IMR-90 (cell line): ENCODE measurements at regions not wholly inside any gene's neighbourhood (a gene's known extent, or its start where the extent isn't known, plus 50 kb on each side); places are given as distances from the start of the nearest gene placed in this dataset.

Experiments used
- ATAC-seq: fragments of 200-7000 bp; cut with Tn5 transposase; 2 replicates; pipeline ENCODE4 v1.9.1; 2020; ENCODE audit warnings: low read depth, mild to moderate bottlenecking, moderate library complexity
- BruUV-seq: library from RNA; stranded (reverse); fragments of 400-500 nt; replicated peaks from 2 replicates; lab custom pipeline; 2021; lab: Mats Ljungman, UMichigan
- CTCF ChIA-PET: fragments of 300-600 bp; formaldehyde crosslinking; extraction: SDS; loops from one replicate; lab custom pipeline; 2021; ENCODE audit warnings: antibody characterized with exemption; lab: Yijun Ruan, JAX
- POLR2A ChIA-PET: fragments of 300-600 bp; sonication (Branson Sonifier 250); formaldehyde crosslinking; loops from one replicate; lab custom pipeline; 2022; ENCODE audit warnings: antibody characterized with exemption; ENCODE audit not compliant: unreplicated experiment; lab: Charles Lee
- DNase-seq: peaks from one replicate; pipeline ENCODE4 v3.0.0; 2013
- H2AFZ ChIP-seq: replicated peaks from 2 replicates; pipeline ENCODE3; 2013; ENCODE audit warnings: low read length, mild to moderate bottlenecking; ENCODE audit not compliant: poor library complexity
- H2AK5ac ChIP-seq: 2 replicates; pipeline ENCODE4 v1.6.1; 2013; ENCODE audit warnings: low read depth, low read length, inconsistent platforms
- H2AK9ac ChIP-seq: replicated peaks from 2 replicates; pipeline ENCODE3; 2013; ENCODE audit warnings: mild to moderate bottlenecking, low read depth, low read length, moderate library complexity; ENCODE audit not compliant: poor library complexity
- H2BK120ac ChIP-seq: 2 replicates; pipeline ENCODE4 v1.6.1; 2013; ENCODE audit warnings: low read depth, low read length, inconsistent platforms
- H2BK15ac ChIP-seq: 3 replicates; pipeline ENCODE4 v1.6.1; 2013; ENCODE audit warnings: low read depth, low read length, inconsistent platforms
- H2BK20ac ChIP-seq: 2 replicates; pipeline ENCODE4 v1.6.1; 2013; ENCODE audit warnings: low read depth, mild to moderate bottlenecking, inconsistent platforms, low read length, moderate library complexity
- H2BK5ac ChIP-seq: 2 replicates; pipeline ENCODE4 v1.6.1; 2013; ENCODE audit warnings: mild to moderate bottlenecking, low read depth, low read length, inconsistent platforms; ENCODE audit not compliant: poor library complexity, severe bottlenecking
- H3K14ac ChIP-seq: replicated peaks from 2 replicates; pipeline ENCODE4 v1.6.1; 2013; ENCODE audit warnings: low read depth, low read length, inconsistent platforms
- H3K18ac ChIP-seq: 2 replicates; pipeline ENCODE4 v1.6.1; 2013; ENCODE audit warnings: low read depth, low read length, control low read depth
- H3K23ac ChIP-seq: 2 replicates; pipeline ENCODE4 v1.6.1; 2013; ENCODE audit warnings: low read depth, low read length, inconsistent platforms
- H3K27ac ChIP-seq: 2 replicates; pipeline ENCODE4 v1.5.1; 2013; ENCODE audit warnings: mild to moderate bottlenecking, control low read depth, low read length; ENCODE audit not compliant: insufficient read depth
- H3K27me3 ChIP-seq: 2 replicates; pipeline ENCODE4 v1.6.1; 2013; ENCODE audit warnings: low read length; ENCODE audit not compliant: control insufficient read depth, insufficient read depth
- H3K36me3 ChIP-seq: 2 replicates; pipeline ENCODE4 v1.6.1; 2013; ENCODE audit warnings: low read length, mixed read lengths; ENCODE audit not compliant: control insufficient read depth, insufficient read depth
- H3K4ac ChIP-seq: 2 replicates; pipeline ENCODE4 v1.6.1; 2013; ENCODE audit warnings: low read depth, low read length, inconsistent platforms
- H3K4me1 ChIP-seq: 2 replicates; pipeline ENCODE4 v1.6.1; 2013; ENCODE audit warnings: low read length, mixed read lengths; ENCODE audit not compliant: control insufficient read depth, insufficient read depth
- H3K4me2 ChIP-seq: 2 replicates; pipeline ENCODE4 v1.6.1; 2013; ENCODE audit warnings: low read depth, mild to moderate bottlenecking, control low read depth, low read length, moderate library complexity
- H3K4me3 ChIP-seq: 2 replicates; pipeline ENCODE4 v1.5.1; 2013; ENCODE audit warnings: low read depth, mild to moderate bottlenecking, control low read depth, low read length, moderate library complexity; ENCODE audit not compliant: insufficient read depth
- H3K56ac ChIP-seq: 2 replicates; pipeline ENCODE4 v1.6.1; 2013; ENCODE audit warnings: low read length, inconsistent platforms; ENCODE audit not compliant: insufficient read depth; ENCODE audit errors: extremely low read depth
- H3K79me1 ChIP-seq, 2 experiments: 2 replicates each; pipeline ENCODE4 v1.6.1; 2013; ENCODE audit warnings: low read length in 2 of 2, inconsistent platforms in 1 of 2, low read depth in 1 of 2
- H3K9ac ChIP-seq: 2 replicates; pipeline ENCODE4 v1.6.1; 2013; ENCODE audit warnings: low read depth, low read length, control low read depth
- H3K9me1 ChIP-seq: 2 replicates; pipeline ENCODE4 v1.6.1; 2013; ENCODE audit warnings: low read length, inconsistent platforms; ENCODE audit not compliant: insufficient read depth
- H3K9me3 ChIP-seq: 2 replicates; pipeline ENCODE4 v1.6.1; 2013; ENCODE audit warnings: low read length; ENCODE audit not compliant: control insufficient read depth, insufficient read depth
- H4K20me1 ChIP-seq: 2 replicates; pipeline ENCODE4 v1.6.1; 2013; ENCODE audit warnings: low read length, inconsistent platforms; ENCODE audit not compliant: insufficient read depth
- H4K5ac ChIP-seq: 2 replicates; pipeline ENCODE4 v1.6.1; 2013; ENCODE audit warnings: mild to moderate bottlenecking, low read depth, low read length, control low read depth
- H4K8ac ChIP-seq, 2 experiments: 2 replicates each; pipeline ENCODE4 v1.6.1; 2013; ENCODE audit warnings: low read depth in 2 of 2, low read length in 2 of 2, control low read depth in 1 of 2, inconsistent platforms in 1 of 2
- H4K91ac ChIP-seq: 2 replicates; pipeline ENCODE4 v1.6.1; 2013; ENCODE audit warnings: low read depth, low read length, inconsistent platforms; ENCODE audit not compliant: insufficient read depth
- BHLHE40 ChIP-seq: fragments of 150-350 bp; IDR thresholded peaks from 2 replicates; pipeline ENCODE4 v1.6.1; 2016; ENCODE audit warnings: mild to moderate bottlenecking, low read depth, low read length
- CEBPB ChIP-seq: IDR thresholded peaks from 2 replicates; pipeline ENCODE4 v1.6.1; 2012; ENCODE audit warnings: low read depth, low read length, improper control_type of control experiment
- CHD1 ChIP-seq: IDR thresholded peaks from 2 replicates; pipeline ENCODE4 v1.6.1; 2012; ENCODE audit warnings: low read depth, low read length, improper control_type of control experiment
- CTCF ChIP-seq: conservative IDR thresholded peaks from 2 replicates; pipeline ENCODE4 v1.5.1; 2012; ENCODE audit warnings: mild to moderate bottlenecking, low read depth, low read length, improper control_type of control experiment
- FOS ChIP-seq: fragments of 150-350 bp; IDR thresholded peaks from 2 replicates; pipeline ENCODE4 v1.6.1; 2016; ENCODE audit warnings: low read depth, low read length
- MAFK ChIP-seq: IDR thresholded peaks from 2 replicates; pipeline ENCODE4 v1.6.1; 2012; ENCODE audit warnings: low read depth, low read length, improper control_type of control experiment
- MAZ ChIP-seq: IDR thresholded peaks from 2 replicates; pipeline ENCODE4 v1.6.1; 2012; ENCODE audit warnings: low read depth, mild to moderate bottlenecking, low read length, improper control_type of control experiment, moderate library complexity, borderline replicate concordance
- MXI1 ChIP-seq: IDR thresholded peaks from 2 replicates; pipeline ENCODE4 v1.6.1; 2012; ENCODE audit warnings: low read depth, mild to moderate bottlenecking, low read length, moderate library complexity, borderline replicate concordance
- NFE2L2 ChIP-seq: fragments of 150-350 bp; IDR thresholded peaks from 2 replicates; pipeline ENCODE4 v1.6.1; 2016; ENCODE audit warnings: low read depth, mild to moderate bottlenecking, low read length
- POLR2A ChIP-seq: IDR thresholded peaks from 2 replicates; pipeline ENCODE4 v1.6.1; 2012; ENCODE audit warnings: mild to moderate bottlenecking, low read depth, low read length
- RAD21 ChIP-seq: IDR thresholded peaks from 2 replicates; pipeline ENCODE4 v1.6.1; 2012; ENCODE audit warnings: low read length, improper control_type of control experiment
- RCOR1 ChIP-seq: IDR thresholded peaks from 2 replicates; pipeline ENCODE4 v1.6.1; 2012; ENCODE audit warnings: mild to moderate bottlenecking, low read length, improper control_type of control experiment; ENCODE audit not compliant: insufficient replicate concordance
- RFX5 ChIP-seq: IDR thresholded peaks from 2 replicates; pipeline ENCODE4 v1.8.0; 2012; ENCODE audit warnings: low read depth, mild to moderate bottlenecking, low read length, moderate library complexity
- SMC3 ChIP-seq: fragments of 150-350 bp; IDR thresholded peaks from 2 replicates; pipeline ENCODE4 v1.6.1; 2016; ENCODE audit warnings: low read depth, mild to moderate bottlenecking, antibody characterized with exemption, low read length, moderate library complexity
- USF2 ChIP-seq: fragments of 150-350 bp; IDR thresholded peaks from 2 replicates; pipeline ENCODE4 v1.6.1; 2017; ENCODE audit warnings: mild to moderate bottlenecking, antibody characterized with exemption, low read length, low read depth
- WGBS, 2 experiments: methylation state at CpG; one replicate each; pipeline versions ENCODE4 v1.1.5 to v1.1.7; 2013; ENCODE audit warnings: missing lambda C conversion rate in 2 of 2; ENCODE audit not compliant: insufficient read length in 1 of 2; ENCODE audit errors: extremely low coverage in 2 of 2; 5-methylcytosine and 5-hydroxymethylcytosine counted together
- dilution Hi-C: fragments of 300-500 bp; cut with HindIII; formaldehyde crosslinking; loops from one replicate; pipeline ENCODE4 v1.14.3; 2018; ENCODE audit warnings: low sequenced_read_pairs; ENCODE audit not compliant: unreplicated experiment
- in situ Hi-C: fragments of 300-500 bp; cut with MboI; formaldehyde crosslinking; loops from 3 replicates; pipeline ENCODE4 v1.14.3; 2019; ENCODE audit warnings: low sequenced_read_pairs, inconsistent platforms, mixed read lengths
- intact Hi-C: fragments of 100-400 bp; cut with micrococcal nuclease; formaldehyde crosslinking; loops from 2 replicates; pipeline ENCODE4 v1.10.0; 2022
- TF ChIP-seq, protein P1 (sequence below): fragments of 150-350 bp; IDR thresholded peaks from 2 replicates; pipeline ENCODE4 v1.6.1; 2016; ENCODE audit warnings: low read depth, mild to moderate bottlenecking, low read length, moderate library complexity, borderline replicate concordance

DNA sequence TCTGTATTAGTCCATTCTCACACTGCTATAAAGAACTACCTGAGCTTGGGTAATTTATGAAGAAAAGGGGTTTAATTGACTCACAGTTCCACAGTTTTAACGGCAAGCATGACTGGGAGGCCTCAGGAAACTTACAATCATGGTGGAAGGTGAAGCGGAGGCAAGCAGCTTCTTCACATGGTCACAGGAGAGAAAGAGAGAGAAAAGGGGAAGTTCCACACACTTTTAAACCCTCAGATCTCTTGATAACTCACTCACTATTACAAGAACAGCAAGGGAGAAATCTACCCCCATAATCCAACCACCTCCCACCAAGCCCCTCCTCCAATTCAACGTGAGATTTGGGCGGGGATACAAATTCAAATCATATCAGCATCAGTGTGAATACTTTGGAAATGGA is 133.4 kb upstream of the SLC30A5 start:
- Histone ChIP-seq H3K4me2 (no peak overlapping the region), H3K79me1 (no peaks in the 10 kb centered on the region), H4K8ac (no peak overlapping the region), H2BK5ac (no peak overlapping the region), H3K27me3 (peaks cover 2% of the 10 kb centered on the region), H3K4me1 (no peaks in the 10 kb centered on the region), H4K5ac (no peak overlapping the region), H3K4me3 (no peak overlapping the region), H3K4ac (no peak overlapping the region), H2AFZ (no peak overlapping the region), H4K20me1 (no peaks in the 10 kb centered on the region), H3K56ac (no peak overlapping the region), H3K9me3 (no peaks in the 10 kb centered on the region), H3K14ac (no peak overlapping the region), H3K23ac (no peak overlapping the region), H2AK5ac (no peak overlapping the region), H4K91ac (no peak overlapping the region), H3K18ac (no peak overlapping the region), H3K9me1 (no peaks in the 10 kb centered on the region), H3K9ac (no peak overlapping the region), H3K36me3 (no peaks in the 10 kb centered on the region), H2BK120ac (no peak overlapping the region), H2AK9ac (no peak overlapping the region), H3K27ac (no peak overlapping the region), H2BK15ac (no peak overlapping the region), H2BK20ac (no peak overlapping the region)
- ChIA-PET CTCF (no interaction called here), POLR2A (no interaction called here)
- intact Hi-C loops, result loop anchor here (5.0 kb wide), 1 partner anchor 503 kb away; no protein-coding TSS in a partner anchor
- in situ Hi-C loops, result loop anchor here (5.0 kb wide), 1 partner anchor 673 kb away; no protein-coding TSS in a partner anchor
- 80% methylated on average over 2 of the region's 4 CpGs; no CpG with 5 or more reads in 1 of the 2 experiments for WGBS, 2 experiments
- dilution Hi-C loops, result no loop called here
- ATAC-seq (no peak), DNase-seq (no peak)
- BruUV-seq, result no TSS peak
- TF ChIP-seq POLR2A, result no peak
- TF ChIP-seq MAZ, result no peak
- TF ChIP-seq SMC3, result no peak
- TF ChIP-seq RAD21, result no peak
- TF ChIP-seq BHLHE40, result no peak
- no peak for TF ChIP-seq MAFK
- TF ChIP-seq FOS, result no peak
- no peak for TF ChIP-seq CTCF
- TF ChIP-seq USF2, result no peak
- no peak for TF ChIP-seq RCOR1
- TF ChIP-seq CEBPB, result no peak
- no peak for TF ChIP-seq RFX5
- TF ChIP-seq CHD1, result no peak
- no peak for TF ChIP-seq NFE2L2
- TF ChIP-seq MXI1, result no peak
- TF ChIP-seq, protein P1, sequence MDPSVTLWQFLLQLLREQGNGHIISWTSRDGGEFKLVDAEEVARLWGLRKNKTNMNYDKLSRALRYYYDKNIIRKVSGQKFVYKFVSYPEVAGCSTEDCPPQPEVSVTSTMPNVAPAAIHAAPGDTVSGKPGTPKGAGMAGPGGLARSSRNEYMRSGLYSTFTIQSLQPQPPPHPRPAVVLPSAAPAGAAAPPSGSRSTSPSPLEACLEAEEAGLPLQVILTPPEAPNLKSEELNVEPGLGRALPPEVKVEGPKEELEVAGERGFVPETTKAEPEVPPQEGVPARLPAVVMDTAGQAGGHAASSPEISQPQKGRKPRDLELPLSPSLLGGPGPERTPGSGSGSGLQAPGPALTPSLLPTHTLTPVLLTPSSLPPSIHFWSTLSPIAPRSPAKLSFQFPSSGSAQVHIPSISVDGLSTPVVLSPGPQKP, result no peak
